Activated effector memory CD4-positive, alpha-beta T cell treated with anti-CD3 and anti-CD28 coated beads, Interleukin-2, amount 50 U/mL, for 16 hours (primary cell): ENCODE measurements at regions not wholly inside any gene's neighbourhood (a gene's known extent, or its start where the extent isn't known, plus 50 kb on each side); places are given as distances from the start of the nearest gene placed in this dataset.

ENCODE experiments used
- DNase-seq: peaks from one replicate; pipeline ENCODE4 v3.0.0-alpha.2; 2020

DNA sequence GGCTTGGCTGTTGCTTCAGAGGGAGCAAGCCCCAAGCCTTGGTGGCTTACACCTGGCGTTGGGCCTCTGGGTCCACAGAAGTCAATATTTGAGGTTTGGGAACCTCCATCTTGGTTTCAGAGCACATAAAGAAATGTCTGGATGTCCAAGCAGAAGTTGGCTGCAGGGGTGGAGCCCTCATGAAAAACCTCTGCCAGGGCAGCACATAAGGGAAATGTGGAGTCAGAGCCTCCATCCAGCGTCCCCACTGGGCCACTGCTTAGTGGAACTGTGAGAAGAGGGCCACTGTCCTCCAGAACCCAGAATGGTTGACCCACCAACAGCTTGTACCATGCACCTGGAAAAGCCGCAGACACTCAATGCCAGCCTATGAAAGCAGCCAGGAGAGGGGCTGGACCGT is 573.5 kb upstream of the ZWINT start:
- no peak for DNase-seq

DNA sequence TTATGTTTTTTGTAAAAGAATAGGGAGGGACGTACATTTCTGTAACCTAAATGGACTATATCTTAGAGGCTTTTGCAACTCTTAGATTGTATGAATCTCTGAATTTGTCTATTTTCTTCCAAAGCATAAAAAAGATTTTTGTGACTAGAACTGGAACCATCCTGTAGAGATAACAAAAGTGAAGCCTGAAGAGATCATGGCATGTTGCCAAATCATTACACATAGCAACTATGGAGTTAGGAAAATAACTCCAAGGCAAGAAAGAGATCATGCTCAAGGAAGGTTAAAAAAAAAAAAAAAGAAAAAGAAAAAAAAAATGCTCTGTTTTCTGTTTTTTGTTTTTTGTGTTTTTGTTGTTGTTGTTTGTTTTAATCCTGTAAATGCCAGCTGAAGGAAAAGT is 567.7 kb upstream of the ZWINT start:
- no peak for DNase-seq

DNA sequence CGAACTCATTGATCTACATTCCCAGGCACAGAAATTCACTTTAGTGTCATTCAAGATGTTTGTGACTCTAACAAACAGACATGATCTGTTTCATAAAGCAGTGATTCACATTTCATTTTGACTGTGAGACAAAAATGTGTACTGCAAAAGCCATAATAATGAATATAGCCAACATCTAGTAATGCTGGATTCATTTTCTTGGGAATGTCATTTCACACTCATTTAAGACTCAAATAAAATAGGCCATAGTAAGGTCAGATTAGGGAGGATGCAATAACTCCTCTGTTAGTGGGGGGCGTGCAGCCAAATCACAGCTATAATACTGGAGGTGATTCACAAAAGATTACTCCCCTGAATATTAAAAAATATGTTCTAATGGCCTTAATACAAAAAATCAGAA is 566.6 kb upstream of the ZWINT start:
- DNase-seq: no peak

DNA sequence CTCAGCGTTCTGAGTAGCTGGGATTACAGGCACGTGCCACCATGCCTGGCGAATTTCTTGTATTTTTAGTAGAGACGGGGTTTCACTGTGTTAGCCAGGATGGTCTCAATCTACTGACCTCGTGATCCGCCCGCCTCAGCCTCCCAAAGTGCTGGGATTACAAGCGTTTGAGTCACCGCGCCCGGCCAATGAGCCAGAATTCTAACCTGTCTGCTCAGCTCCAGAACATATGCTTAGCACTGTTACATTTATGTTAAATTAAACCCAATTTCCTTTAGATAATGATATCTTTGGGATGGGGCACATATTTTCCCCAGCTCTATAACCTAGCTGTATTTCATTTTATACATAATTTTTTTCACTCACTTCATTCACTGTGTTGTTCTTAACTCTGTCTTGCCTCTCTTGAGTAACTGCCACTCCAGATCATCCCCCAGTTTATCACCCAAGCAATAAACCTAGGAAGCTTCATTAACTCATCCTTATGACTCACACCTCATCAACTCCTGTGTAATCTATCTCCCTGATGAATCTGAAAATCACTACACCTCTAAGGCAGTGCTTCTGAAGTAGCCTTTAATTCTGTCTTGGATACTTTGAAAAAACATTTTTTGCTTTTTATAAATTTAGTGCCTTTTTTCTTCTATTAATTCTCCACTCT is 559.7 kb upstream of the ZWINT start:
- DNase-seq: no peak

DNA sequence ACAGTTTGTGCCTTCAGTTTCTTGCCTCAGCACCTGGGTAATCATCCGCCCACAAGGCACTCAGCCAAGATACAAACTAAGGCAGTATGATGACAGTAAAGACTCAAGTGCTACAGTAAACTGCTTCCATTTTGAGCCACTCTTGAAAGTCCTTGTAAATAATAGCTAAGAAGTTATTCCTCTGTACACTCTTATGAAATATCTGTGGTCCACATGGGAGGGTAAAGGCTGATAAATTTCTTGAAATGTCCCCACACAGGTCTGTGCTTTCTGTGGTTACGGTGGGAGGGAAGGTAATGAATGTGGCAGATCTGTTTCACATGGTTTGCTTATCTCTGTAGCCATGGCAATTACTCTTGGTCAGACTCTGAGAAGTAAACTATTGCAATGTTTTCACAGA is 551.0 kb upstream of the ZWINT start:
- DNase-seq: no peak

DNA sequence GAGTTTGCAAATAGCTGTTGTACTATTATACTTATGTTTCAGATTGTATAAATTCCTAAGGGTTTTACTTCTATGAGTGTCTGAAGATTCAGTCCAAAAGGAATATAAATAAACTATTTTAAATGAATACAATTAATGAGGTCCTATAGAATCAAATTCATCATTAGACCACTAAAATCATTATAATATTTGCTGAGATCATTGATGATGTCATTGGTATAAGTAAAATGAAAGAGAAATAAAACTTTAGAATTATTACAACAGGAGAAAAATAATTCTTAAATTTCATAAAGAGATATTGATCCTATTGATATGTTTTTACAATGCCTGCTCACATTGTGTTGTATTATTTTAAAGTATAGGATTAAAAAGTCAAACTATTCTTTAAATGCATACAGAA is 544.0 kb upstream of the ZWINT start:
- DNase-seq: no peak

DNA sequence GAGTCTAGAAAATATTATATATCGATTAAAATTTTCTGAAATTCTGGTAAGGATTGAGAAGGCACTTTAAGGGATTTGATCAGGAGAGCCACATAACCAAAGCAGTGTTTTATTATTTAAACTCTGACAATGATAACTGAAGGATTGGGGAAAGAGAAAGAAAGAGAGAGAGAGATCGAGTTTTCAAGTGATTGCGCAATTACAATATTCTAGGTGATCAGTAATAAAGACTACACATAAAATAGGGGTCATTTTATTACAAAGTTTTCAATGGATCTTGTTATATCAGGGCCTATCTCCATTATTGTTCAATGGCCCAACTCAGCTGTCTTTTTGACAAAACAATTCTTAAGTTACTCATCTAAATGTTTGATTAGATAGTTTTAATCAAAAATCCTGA is 541.5 kb upstream of the ZWINT start:
- DNase-seq: no peak

DNA sequence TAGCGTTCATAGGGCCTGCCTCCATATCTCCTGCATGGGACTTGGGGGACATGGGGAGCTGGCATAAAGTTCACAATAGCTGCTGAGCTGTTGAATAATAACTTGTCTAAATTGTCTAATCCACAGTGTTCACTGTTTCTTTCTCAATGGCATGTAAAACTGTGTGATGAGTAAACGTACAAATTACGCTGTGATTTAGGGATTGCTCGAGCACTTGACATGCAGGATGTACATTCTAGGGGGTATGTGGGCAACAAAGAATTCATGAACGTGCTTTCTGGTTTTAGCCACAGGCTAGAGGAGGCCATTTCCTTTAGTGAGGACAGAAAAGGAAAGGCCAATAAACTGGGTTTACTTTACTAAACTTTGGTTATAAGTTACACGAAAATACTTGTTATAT is 534.2 kb upstream of the ZWINT start:
- DNase-seq: no peak

DNA sequence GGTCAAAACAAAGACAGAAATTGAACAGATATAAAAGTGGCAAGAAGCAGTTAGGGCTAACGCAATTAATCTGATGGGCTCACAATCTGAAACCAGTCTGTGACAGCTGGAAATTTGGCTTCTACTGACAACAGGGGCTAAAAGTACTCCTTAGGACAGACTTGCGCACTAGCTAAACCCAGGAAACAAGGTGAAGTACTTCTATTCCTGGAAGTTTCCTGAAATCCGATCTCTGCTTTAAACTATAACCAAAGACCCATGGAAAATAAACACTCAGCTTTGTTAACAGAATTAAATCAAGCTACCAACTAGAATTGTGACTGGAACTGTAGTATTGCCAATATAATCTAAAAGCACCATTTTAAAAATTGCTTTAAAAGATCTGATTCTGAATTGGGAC is 520.2 kb upstream of the ZWINT start:
- DNase-seq: no peak

DNA sequence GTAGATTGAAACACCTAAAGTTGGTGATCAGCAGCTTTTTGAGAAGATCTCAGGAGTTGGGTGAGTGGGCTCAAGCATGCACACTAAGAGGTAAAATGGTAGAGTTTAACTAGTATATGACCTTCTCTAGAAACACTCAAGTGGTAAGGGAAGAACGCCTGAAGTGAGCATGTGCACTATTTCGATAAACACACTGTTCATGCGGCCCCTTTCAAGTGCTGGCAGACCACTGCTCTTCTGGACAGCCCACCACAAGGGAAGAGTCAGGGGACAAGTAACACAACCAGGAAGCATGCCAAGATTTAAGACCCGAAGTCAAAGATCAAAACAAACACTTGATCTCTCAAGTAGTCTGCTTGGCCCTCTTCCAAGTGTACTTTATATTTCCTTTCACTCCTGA is 519.5 kb upstream of the ZWINT start:
- no peak for DNase-seq

DNA sequence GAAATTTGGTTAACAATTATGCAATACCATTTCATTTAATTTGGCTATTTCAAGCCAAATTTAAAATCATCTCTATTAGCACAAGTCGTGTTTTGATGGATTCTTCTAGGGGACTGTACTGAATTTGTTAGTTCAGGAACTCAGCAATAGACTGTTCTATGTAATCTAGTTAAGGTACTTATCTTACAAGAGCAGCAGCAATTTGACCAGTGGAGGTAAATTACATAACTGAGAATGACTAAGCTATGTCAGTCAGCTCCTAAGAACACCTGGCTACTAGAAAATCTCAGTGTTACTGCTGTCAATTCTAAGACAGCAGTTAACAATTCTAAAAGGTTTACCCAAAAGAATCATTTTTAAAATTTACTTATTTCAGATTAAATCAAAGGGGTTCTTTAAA is 513.9 kb upstream of the ZWINT start:
- no peak for DNase-seq

DNA sequence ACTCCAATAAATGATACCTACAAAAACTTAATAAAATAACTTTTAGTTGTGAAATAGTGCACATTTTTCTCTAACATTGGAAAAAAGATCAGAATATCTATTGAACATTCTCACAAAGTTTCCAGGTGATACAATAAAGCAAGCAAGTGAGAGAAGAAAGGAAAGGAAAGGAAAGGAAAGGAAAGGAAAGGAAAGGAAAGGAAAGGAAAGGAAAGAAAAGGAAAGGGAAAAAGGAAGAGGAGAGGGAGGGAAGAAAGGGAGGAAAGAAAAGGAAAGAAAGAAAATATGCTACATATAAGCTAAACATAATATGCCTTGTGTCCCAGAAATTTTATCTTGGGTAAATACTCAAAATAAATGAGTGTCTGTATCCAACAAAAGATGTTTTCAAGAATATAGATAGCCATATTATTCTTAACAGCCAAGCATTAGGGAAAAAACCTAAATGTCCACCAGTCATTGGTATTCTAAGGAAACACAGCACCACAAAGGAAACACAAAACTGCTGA is 510.2 kb upstream of the ZWINT start:
- no peak for DNase-seq

DNA sequence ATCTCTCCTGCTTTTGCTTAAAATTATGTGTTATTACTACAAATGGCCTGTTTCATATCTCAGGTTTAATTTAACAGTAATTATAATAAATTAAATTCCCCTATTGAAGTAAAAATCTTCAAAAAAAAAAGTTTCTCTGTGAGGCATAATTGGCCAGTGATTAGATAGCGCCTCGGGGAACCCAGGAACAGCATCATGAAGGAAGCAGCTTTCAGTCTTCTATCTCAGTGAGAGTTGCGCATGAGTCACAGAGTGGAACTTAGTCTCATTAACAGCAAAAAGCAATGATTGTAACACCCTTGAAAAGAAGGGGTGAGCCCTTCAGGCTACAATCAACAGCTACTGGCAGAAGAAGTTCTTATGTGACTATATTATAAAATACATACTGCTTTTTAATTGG is 506.2 kb upstream of the ZWINT start:
- DNase-seq: no peak

DNA sequence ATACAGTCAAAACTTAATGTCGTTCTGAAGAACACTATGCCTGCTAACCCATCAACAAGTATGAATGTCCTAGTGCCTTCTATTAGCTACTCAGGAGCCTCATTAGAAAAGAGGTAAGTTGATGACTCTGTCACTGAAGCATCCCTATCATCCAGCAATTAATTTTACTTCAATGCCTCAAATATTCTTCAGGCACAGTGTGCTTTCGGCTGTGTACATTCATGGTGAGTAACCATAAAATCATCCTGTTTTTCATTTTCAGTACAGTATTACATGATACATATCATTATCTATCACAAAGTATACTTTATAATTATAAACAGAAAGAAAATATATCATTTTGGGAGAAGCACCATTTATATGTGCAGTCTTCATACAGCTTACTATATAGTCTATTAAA is 495.5 kb upstream of the ZWINT start:
- DNase-seq: no peak

DNA sequence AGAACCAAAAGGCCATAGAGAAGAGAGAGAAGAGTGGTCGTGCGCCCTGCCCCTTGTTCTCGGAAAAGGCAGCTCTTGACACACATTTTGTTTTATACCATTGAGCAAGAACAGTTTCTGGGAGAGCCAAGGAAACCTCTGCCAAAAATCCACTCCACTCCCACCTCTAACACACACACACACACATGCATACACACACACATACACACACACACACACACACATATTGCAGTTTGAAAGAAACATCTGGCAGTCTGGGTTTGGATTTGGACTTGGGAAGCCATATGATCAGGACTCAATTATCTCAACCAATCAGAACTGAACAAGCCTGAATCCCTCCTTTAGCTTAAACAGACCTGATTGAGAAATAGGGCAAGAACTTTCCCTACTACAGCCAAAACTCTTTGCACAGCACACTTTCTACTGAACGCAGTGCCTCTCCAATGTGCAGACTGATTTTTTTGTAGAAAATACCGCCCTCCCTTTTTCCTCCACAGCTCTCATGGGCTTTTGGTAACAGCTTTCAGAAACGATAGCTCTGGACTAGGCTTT is 484.0 kb upstream of the ZWINT start:
- no peak for DNase-seq

DNA sequence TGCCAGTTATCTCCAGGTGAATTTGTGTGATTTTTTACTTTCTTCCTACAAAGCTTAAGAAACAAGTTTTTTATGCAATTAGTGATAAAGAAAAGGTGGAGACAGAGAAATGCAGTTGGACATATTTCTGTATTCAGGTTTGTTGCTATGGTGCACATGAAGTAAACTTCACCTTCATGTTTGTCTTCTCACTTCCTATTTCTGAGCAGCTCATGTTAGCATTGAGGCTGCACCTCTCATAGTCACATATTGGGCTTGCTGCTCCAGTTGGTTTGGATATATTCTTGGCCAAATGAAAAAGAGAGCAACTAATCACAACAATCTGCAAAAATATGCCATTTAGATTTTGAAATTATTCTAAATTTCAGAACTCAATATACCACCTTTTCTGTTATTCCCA is 475.6 kb upstream of the ZWINT start:
- no peak for DNase-seq

DNA sequence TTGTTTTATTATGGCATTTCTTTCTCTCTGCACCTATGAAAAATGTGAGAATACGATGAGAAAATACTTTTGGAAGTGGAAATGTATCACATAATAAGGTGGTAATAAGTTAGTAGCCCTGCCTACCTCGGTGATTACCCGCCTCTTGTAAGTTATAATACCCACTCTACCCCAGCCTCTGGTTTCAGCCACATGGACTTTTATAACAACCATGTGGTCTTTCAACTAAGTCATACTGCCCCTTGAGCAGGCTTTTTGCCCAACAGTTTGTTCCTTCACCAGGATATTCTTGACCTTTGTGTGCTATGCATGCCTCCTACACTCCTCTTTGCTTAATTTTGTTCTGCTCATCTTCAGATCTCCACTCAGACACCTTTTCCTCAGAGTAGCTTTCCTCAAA is 470.6 kb upstream of the ZWINT start:
- no peak for DNase-seq

DNA sequence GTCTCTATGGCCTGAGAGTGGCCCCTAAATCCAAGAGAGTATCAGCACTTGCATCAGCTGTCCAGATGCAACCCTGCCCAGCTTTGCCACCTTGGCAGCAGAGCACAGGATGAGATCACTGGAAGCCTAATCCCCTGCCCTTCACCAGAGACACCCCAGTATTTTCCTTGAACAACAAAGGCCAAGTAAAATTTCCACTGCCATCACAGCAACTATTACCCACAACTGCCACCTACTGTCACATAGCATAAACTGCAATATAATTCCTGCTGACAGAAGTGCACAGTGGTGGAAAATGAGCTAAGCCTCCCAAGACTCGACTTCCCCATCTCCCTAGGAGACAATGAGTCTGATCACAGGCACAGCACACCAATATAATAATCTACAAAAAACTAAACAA is 462.8 kb upstream of the ZWINT start:
- no peak for DNase-seq

DNA sequence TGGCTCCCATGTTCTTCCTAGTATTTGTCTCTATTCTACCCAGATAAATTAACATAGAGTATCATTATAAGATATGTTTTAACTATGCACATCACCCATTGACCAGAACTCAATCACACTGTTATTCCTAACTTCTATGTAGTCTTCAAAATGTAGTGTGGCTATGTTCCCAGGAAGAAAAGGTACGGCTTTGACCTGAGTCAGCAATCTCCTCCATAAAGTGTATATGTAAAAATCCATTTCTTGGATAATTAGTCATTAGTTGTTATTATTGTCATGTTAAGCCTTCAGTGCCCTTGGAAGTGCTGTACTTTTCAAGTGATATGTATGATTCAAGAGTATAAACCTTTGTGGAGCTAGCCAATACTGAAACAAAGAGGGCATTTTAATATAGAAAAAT is 444.0 kb upstream of the ZWINT start:
- DNase-seq: no peak

DNA sequence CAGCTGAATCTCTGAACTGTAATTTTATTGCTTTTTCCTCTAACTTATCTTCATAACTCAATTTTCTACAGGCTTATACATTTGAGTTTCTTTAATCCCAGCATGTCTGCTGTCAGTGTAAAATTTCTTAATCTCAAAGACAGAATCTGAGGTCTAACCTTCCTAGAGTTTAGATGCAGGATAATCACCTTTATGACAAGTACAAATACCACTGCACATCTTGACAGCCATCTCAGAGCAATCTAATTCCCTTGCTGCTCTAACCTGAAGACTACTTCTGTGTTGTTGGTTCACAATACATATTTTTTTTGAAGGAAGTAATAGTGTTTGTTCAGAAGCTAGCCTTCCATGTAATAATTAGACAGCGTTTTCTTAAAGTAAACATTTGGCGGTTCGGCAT is 424.2 kb upstream of the ZWINT start:
- DNase-seq: no peak

DNA sequence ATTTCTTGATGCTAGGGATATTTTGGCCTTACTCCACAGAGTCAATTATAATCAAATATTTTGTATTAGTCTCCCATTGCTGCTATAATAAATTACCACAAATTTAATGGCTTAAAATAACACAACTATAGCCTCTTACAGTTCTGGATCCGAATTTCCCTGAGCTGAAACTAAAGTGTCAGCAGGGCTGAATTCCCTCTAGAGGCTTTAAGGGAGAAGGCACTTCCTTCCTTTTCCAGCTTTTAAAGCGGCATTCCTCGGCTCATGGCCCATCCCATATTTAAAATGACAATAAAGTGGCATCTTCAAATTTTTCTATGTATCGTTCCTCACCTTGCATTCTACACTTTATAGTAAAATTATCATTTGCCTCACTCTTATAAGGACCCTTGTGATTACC is 421.4 kb upstream of the ZWINT start:
- no peak for DNase-seq

DNA sequence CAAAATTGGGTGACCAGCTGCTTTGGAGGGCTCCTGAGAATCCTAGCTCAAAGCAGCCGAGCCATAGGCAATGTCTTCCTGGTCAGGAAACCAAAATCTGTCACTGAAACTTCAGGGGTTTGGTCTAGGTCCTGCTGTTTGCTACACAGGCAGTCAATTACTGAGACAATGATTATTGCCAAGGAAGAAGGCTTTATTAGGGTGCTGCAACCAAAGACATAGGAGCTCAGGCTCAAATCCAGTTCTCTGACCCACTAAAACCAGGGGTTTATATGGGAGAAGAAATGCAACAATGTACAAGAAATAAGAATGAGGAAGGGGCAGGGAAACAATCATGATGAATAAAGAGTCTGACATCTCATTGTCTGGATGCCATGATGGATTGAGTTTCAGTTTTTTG is 410.3 kb upstream of the ZWINT start:
- no peak for DNase-seq

DNA sequence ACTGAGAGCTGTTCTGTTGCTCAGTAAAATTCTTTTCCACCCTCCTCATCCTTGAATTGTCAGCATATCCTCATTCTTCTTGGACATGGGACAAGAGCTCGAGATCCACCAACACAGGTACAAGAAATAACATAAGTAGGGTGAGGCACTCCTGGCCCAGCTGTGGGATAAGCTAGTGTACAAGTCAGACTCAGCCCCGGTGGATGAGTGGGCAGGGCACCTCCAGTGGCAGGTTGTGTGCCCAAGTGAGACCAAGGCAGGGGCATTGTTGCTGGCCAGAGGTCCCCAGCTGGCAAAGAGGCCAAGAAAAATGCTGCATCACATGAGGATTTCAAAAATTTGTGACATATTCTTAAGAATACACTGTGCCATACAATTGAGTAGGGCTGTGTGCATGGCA is 402.0 kb upstream of the ZWINT start:
- DNase-seq: no peak

DNA sequence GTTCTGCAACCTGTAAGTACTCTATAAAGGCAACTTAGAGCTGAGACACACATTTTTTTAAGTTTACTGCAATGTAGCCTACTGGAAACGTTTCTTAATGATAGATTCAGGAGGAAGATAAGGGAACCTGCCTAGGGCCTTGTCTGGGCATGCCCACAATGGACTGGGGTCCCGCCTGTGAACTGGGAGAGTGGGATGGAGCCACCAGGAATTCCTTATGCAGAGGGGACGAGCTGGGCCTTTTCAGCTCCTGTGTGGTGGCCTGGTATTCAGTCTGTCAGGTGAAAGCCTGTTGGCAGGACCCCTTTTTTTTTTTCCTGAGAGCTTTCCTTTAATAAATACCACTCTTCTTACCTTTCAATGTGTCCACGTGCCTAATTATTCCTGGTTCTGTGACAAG is 384.4 kb upstream of the ZWINT start:
- no peak for DNase-seq

DNA sequence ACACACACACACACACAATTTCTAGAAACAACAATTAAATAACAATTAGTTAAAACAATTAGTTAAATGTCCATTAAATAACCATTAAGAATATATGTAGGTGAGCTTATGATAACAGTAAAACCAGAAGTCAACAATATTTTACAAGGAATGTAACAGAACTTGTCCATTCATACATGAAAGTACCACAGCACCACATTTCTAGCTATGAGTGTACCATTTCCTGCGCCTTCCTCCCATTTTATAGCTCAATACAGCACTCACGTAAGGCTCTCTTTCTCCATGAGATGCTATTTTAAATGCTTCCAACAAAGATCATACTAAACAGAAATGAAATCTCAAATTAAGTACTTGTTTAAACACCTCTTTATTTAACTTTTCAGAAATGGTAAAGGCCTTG is 367.3 kb upstream of the ZWINT start:
- DNase-seq: no peak
